OCI-LY1 (cell line): ENCODE measurements at regions not wholly inside any gene's neighbourhood (a gene's known extent, or its start where the extent isn't known, plus 50 kb on each side); places are given as distances from the start of the nearest gene placed in this dataset.

ENCODE experiments used
- EZH2 ChIP-seq: fragments of 200-600 bp; sonication (generic), shearing (Covaris generic); IDR thresholded peaks from 2 replicates; pipeline ENCODE4 v1.8.0; 2017; ENCODE audit warnings: borderline replicate concordance, mixed run types, mild to moderate bottlenecking, antibody characterized with exemption, low read length, moderate library complexity, mixed read lengths
- TF ChIP-seq, protein P1 (sequence below): fragments of 200-600 bp; sonication (generic), shearing (Covaris generic); IDR thresholded peaks from 2 replicates; pipeline ENCODE4 v1.5.1; 2017; ENCODE audit warnings: mild to moderate bottlenecking, antibody characterized with exemption, low read length, moderate library complexity, mixed read lengths

DNA sequence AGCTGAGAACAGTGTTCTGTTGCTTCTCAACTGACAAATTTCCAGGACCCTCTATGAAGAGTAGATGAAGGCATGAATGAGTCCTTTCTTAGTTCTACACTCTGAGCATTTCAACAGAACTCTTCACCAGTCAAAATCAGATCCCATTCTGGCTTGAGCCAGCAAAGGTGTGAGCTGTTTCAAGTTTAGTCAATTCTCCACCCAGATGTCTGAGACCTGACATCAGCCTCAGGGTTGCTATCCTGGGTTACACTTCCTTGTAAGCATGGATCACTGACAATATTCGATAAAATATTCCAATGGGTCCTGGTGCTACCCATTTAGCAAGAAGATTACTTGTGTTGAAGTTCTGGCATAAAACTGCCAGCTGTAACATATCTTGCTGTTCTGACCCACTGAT lies 97.6 kb upstream of the PPP2R3A start:
- TF ChIP-seq, protein P1, sequence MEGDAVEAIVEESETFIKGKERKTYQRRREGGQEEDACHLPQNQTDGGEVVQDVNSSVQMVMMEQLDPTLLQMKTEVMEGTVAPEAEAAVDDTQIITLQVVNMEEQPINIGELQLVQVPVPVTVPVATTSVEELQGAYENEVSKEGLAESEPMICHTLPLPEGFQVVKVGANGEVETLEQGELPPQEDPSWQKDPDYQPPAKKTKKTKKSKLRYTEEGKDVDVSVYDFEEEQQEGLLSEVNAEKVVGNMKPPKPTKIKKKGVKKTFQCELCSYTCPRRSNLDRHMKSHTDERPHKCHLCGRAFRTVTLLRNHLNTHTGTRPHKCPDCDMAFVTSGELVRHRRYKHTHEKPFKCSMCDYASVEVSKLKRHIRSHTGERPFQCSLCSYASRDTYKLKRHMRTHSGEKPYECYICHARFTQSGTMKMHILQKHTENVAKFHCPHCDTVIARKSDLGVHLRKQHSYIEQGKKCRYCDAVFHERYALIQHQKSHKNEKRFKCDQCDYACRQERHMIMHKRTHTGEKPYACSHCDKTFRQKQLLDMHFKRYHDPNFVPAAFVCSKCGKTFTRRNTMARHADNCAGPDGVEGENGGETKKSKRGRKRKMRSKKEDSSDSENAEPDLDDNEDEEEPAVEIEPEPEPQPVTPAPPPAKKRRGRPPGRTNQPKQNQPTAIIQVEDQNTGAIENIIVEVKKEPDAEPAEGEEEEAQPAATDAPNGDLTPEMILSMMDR, result no peak
- TF ChIP-seq EZH2, result no peak
